ENCODE measurements at regions not wholly inside any gene's neighbourhood (a gene's known extent, or its start where the extent isn't known, plus 50 kb on each side); places are given as distances from the start of the nearest gene placed in this dataset.

GRCh38 chr10:131774681-131775085 lies 126.1 kb upstream of the PPP2R2D start:
- no peaks in the 10 kb centered on the region for H3K36me3 ChIP-seq (ENCODE audit: control insufficient read depth, insufficient read depth, low read length)
- Mint-ChIP-seq H3K27me3 (ENCODE audit: insufficient read depth, unreplicated experiment) (no peaks in the 10 kb centered on the region), H3K36me3 (ENCODE audit: insufficient read depth, unreplicated experiment) (no peaks in the 10 kb centered on the region), H3K9me3 (ENCODE audit: unreplicated experiment) (peaks cover 28% of the 10 kb centered on the region), H3K4me1 (ENCODE audit: low read depth, unreplicated experiment) (no peaks in the 10 kb centered on the region), H3K27ac (ENCODE audit: unreplicated experiment) (no peak overlapping the region), H3K4me3 (ENCODE audit: unreplicated experiment) (no peak overlapping the region)
- intact Hi-C loops (cut with micrococcal nuclease; ENCODE audit: unreplicated experiment), result no loop called here
- DNase-seq, result no peak
- no peaks in the 10 kb centered on the region for H3K27me3 ChIP-seq (replicated peaks; ENCODE audit: control insufficient read depth, insufficient read depth, low read length)
- H3K9me3 ChIP-seq, result peaks cover 22% of the 10 kb centered on the region
- no peaks in the 10 kb centered on the region for H3K4me1 ChIP-seq
- ChIA-PET CTCF (no interaction called here), POLR2A (no interaction called here)
- H3K4me3 ChIP-seq (ENCODE audit: low read depth, low read length), result no peak overlapping the region
- no peak for TF ChIP-seq CTCF (IDR thresholded peaks at IDR 0.05; ENCODE audit: insufficient read depth in 1 of 2, low read depth in 1 of 2, low read length in 1 of 2, severe bottlenecking in 1 of 2, unreplicated experiment in 1 of 2)
- no TSS peak for BruUV-seq (replicated peaks)

GRCh38 chr10:131775433-131775832 lies 125.4 kb upstream of the PPP2R2D start:
- Histone ChIP-seq H3K36me3 (ENCODE audit: control insufficient read depth, insufficient read depth, low read length) (no peaks in the 10 kb centered on the region), H3K9me3 (peaks cover 22% of the 10 kb centered on the region), H3K27me3 (replicated peaks; ENCODE audit: control insufficient read depth, insufficient read depth, low read length) (no peaks in the 10 kb centered on the region), H3K4me1 (no peaks in the 10 kb centered on the region), H3K4me3 (ENCODE audit: low read depth, low read length) (no peak overlapping the region)
- Mint-ChIP-seq H3K36me3 (ENCODE audit: insufficient read depth, unreplicated experiment) (no peaks in the 10 kb centered on the region), H3K4me3 (ENCODE audit: unreplicated experiment) (no peak overlapping the region), H3K9me3 (ENCODE audit: unreplicated experiment) (peaks cover 35% of the 10 kb centered on the region), H3K27ac (ENCODE audit: unreplicated experiment) (no peak overlapping the region), H3K4me1 (ENCODE audit: low read depth, unreplicated experiment) (no peaks in the 10 kb centered on the region), H3K27me3 (ENCODE audit: insufficient read depth, unreplicated experiment) (no peaks in the 10 kb centered on the region)
- ChIA-PET POLR2A (no interaction called here), CTCF (no interaction called here)
- no peak for TF ChIP-seq CTCF (IDR thresholded peaks at IDR 0.05; ENCODE audit: insufficient read depth in 1 of 2, low read depth in 1 of 2, low read length in 1 of 2, severe bottlenecking in 1 of 2, unreplicated experiment in 1 of 2)
- intact Hi-C loops (cut with micrococcal nuclease; ENCODE audit: unreplicated experiment), result no loop called here
- no TSS peak for BruUV-seq (replicated peaks)
- DNase-seq, result no peak

- H3K36me3 ChIP-seq (ENCODE audit: control insufficient read depth, insufficient read depth, low read length), result no peaks in the 10 kb centered on the region
- no peaks in the 10 kb centered on the region for H3K4me1 ChIP-seq
- Mint-ChIP-seq H3K27me3 (ENCODE audit: insufficient read depth, unreplicated experiment) (no peaks in the 10 kb centered on the region), H3K27ac (ENCODE audit: unreplicated experiment) (no peak overlapping the region), H3K9me3 (ENCODE audit: unreplicated experiment) (peaks cover 39% of the 10 kb centered on the region), H3K4me3 (ENCODE audit: unreplicated experiment) (no peak overlapping the region), H3K4me1 (ENCODE audit: low read depth, unreplicated experiment) (no peaks in the 10 kb centered on the region), H3K36me3 (ENCODE audit: insufficient read depth, unreplicated experiment) (no peaks in the 10 kb centered on the region)
- no peak for DNase-seq
- peaks cover 22% of the 10 kb centered on the region for H3K9me3 ChIP-seq
- H3K27me3 ChIP-seq (replicated peaks; ENCODE audit: control insufficient read depth, insufficient read depth, low read length), result no peaks in the 10 kb centered on the region
- BruUV-seq (replicated peaks), result no TSS peak
- ChIA-PET CTCF (no interaction called here), POLR2A (no interaction called here)
- no peak for TF ChIP-seq CTCF (IDR thresholded peaks at IDR 0.05; ENCODE audit: insufficient read depth in 1 of 2, low read depth in 1 of 2, low read length in 1 of 2, severe bottlenecking in 1 of 2, unreplicated experiment in 1 of 2)
- intact Hi-C loops (cut with micrococcal nuclease; ENCODE audit: unreplicated experiment), result no loop called here
- H3K4me3 ChIP-seq (ENCODE audit: low read depth, low read length), result no peak overlapping the region
These were observed 125.0 kb upstream of the PPP2R2D start for GRCh38 chr10:131775833-131776232.

All from Caco-2 (cell line).